Smooth muscle cell (in vitro differentiated cells): ENCODE measurements at regions not wholly inside any gene's neighbourhood (a gene's known extent, or its start where the extent isn't known, plus 50 kb on each side); places are given as distances from the start of the nearest gene placed in this dataset.
A peak's percentile ranks its signal among the peaks of the same experiment; 100 is the strongest.

Source experiments
- DNase-seq: peaks from one replicate; lab custom pipeline; 2025; ENCODE audit not compliant: unreplicated experiment; lab: John Stamatoyannopoulos, UW
- H2AFZ ChIP-seq: fragments of 200-600 bp; sonication (generic); 2 replicates; pipeline ENCODE4 v1.6.0; 2016; ENCODE audit warnings: antibody characterized with exemption, low read depth, mild to moderate bottlenecking
- H3F3A ChIP-seq: fragments of 200-600 bp; sonication (generic); 2 replicates; pipeline ENCODE4 v1.6.0; 2017; ENCODE audit warnings: antibody characterized with exemption, low read depth
- H3K27ac ChIP-seq: fragments of 200-600 bp; sonication (generic); 2 replicates; pipeline ENCODE4 v1.5.1; 2016; ENCODE audit warnings: low read depth, mild to moderate bottlenecking
- H3K27me3 ChIP-seq: fragments of 200-600 bp; sonication (generic); 2 replicates; pipeline ENCODE4 v1.6.1; 2016; ENCODE audit warnings: low read depth, mild to moderate bottlenecking
- H3K36me3 ChIP-seq: fragments of 200-600 bp; sonication (generic); 2 replicates; pipeline ENCODE4 v1.5.1; 2016; ENCODE audit warnings: low read depth
- H3K4me1 ChIP-seq: fragments of 200-600 bp; sonication (generic); 2 replicates; pipeline ENCODE4 v1.5.1; 2016; ENCODE audit warnings: low read depth
- H3K4me2 ChIP-seq: fragments of 200-600 bp; sonication (generic); 2 replicates; pipeline ENCODE4 v1.6.0; 2016; ENCODE audit warnings: mild to moderate bottlenecking
- H3K4me3 ChIP-seq: fragments of 200-600 bp; sonication (generic); 2 replicates; pipeline ENCODE4 v1.5.1; 2016; ENCODE audit warnings: mild to moderate bottlenecking
- H3K79me2 ChIP-seq: fragments of 200-600 bp; sonication (generic); 2 replicates; pipeline ENCODE4 v1.6.0; 2016; ENCODE audit warnings: low read depth, mild to moderate bottlenecking
- H3K9ac ChIP-seq: fragments of 200-600 bp; sonication (generic); 2 replicates; pipeline ENCODE4 v1.6.0; 2016; ENCODE audit warnings: low read depth
- H3K9me3 ChIP-seq: fragments of 200-600 bp; sonication (generic); replicated peaks from 2 replicates; pipeline ENCODE4 v1.5.1; 2016; ENCODE audit warnings: low read depth
- H4K20me1 ChIP-seq: fragments of 200-600 bp; sonication (generic); 2 replicates; pipeline ENCODE4 v1.6.0; 2016; ENCODE audit warnings: low read depth
- WGBS: methylation state at CpG from one replicate; pipeline ENCODE4 v1.1.7; 2016; ENCODE audit warnings: low lambda C conversion rate; 5-methylcytosine and 5-hydroxymethylcytosine counted together
- TF ChIP-seq, protein P1 (sequence below): fragments of 200-600 bp; sonication (generic); IDR thresholded peaks from 2 replicates; pipeline ENCODE4 v1.5.1; 2017; ENCODE audit warnings: borderline replicate concordance, mild to moderate bottlenecking, antibody characterized with exemption; ENCODE audit not compliant: insufficient read depth, poor library complexity, severe bottlenecking

DNA sequence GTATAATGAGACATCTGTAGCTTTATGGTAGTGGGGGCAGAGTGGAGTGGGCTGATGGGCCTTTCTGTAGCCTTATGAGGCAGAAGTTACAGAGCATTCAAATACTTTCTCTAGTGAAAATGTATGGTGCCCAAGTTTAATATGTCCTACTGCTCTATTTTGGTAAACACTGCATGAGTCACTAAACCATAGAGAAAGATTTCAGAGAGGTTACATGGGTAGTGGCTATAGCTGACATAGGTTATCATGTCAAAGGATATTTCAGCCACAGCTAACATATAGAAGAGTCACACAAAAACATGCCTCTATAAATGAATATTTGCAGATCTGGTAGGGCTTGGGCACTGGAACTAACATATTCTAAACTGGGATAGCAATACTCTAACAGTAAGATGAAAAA lies 212.4 kb upstream of the USP25 start:
- Histone ChIP-seq H3K36me3 (no peaks in the 10 kb centered on the region), H3K9me3 (no peaks in the 10 kb centered on the region), H3K79me2 (no peaks in the 10 kb centered on the region), H3K9ac (no peak overlapping the region), H3K27me3 (no peaks in the 10 kb centered on the region), H3F3A (no peaks in the 10 kb centered on the region), H3K4me2 (no peak overlapping the region), H4K20me1 (no peaks in the 10 kb centered on the region), H2AFZ (no peak overlapping the region), H3K4me1 (no peaks in the 10 kb centered on the region), H3K27ac (no peak overlapping the region), H3K4me3 (no peak overlapping the region)
- DNase-seq = no peak
- TF ChIP-seq, protein P1, sequence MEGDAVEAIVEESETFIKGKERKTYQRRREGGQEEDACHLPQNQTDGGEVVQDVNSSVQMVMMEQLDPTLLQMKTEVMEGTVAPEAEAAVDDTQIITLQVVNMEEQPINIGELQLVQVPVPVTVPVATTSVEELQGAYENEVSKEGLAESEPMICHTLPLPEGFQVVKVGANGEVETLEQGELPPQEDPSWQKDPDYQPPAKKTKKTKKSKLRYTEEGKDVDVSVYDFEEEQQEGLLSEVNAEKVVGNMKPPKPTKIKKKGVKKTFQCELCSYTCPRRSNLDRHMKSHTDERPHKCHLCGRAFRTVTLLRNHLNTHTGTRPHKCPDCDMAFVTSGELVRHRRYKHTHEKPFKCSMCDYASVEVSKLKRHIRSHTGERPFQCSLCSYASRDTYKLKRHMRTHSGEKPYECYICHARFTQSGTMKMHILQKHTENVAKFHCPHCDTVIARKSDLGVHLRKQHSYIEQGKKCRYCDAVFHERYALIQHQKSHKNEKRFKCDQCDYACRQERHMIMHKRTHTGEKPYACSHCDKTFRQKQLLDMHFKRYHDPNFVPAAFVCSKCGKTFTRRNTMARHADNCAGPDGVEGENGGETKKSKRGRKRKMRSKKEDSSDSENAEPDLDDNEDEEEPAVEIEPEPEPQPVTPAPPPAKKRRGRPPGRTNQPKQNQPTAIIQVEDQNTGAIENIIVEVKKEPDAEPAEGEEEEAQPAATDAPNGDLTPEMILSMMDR = no peak

DNA sequence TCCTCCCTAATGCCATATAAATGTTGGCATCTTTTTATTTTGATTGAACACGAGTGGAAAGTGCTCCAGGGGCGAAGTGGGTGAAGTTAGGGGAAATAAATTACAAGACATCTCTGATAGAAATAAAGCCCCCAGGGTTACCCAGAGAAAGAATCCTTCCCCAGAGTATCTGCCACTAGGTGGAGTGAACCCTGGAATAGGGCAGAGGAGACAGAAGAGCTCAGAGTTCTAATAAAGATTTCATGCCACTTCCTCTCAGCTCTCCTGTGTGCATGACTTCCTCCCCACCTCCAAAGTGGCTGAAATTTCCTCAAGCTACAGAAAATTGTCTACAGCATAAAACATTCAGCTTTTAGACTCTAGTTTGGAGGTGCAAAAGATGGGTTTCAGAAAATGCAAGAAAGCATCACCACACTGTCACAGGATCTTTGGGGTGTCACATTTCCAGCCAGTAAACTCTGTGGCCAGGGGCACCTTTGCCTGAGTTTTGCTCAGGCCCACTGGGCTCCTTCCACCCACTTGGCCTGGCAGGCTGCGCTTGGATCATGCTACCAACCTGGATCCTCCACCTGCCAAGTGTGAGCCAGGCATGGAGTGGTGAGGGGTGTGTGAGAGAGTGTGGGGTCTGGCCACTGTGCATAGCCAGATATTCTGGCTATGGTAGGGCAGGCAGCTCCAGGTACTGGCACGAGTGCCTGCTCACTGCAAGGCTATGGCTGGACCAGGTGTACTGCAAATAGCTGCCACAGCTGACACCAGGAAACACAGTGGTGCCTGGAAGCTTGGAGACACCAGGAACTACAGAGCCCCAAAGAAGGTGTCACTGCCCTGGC lies 208.8 kb upstream of the USP25 start:
- no peak overlapping the region for H3K27ac ChIP-seq
- H2AFZ ChIP-seq = no peak overlapping the region
- no peaks in the 10 kb centered on the region for H3K9me3 ChIP-seq
- H3F3A ChIP-seq = no peaks in the 10 kb centered on the region
- TF ChIP-seq, protein P1 = peak; percentile 11
- H3K4me2 ChIP-seq = no peak overlapping the region
- H3K36me3 ChIP-seq = no peaks in the 10 kb centered on the region
- no peak overlapping the region for H3K9ac ChIP-seq
- no peaks in the 10 kb centered on the region for H3K4me1 ChIP-seq
- H3K27me3 ChIP-seq = no peaks in the 10 kb centered on the region
- H3K4me3 ChIP-seq = no peak overlapping the region
- DNase-seq = no peak
- 66% methylated on average over 4 of the region's 4 CpGs for WGBS
- no peaks in the 10 kb centered on the region for H3K79me2 ChIP-seq
- no peaks in the 10 kb centered on the region for H4K20me1 ChIP-seq

DNA sequence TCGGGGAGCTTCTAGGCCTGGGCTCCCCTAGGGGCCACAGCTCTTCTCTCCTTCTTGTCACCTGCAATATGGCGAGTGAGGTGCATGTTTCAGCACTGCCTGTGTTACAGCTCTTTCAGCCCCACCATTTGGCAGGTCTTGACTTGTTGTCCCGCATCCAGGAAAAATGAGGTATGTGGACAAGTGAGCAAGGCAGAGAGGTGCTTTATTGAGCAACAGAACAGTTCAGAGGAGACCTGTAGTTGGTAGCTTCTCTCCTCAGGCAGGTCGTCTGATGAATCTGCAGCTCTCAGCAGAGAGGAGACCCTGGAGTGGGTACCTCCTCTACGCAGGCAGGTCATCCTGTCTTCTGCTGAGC lies 208.2 kb upstream of the USP25 start:
- 85% methylated on average over 5 of the region's 5 CpGs for WGBS
- no peak overlapping the region for H2AFZ ChIP-seq
- TF ChIP-seq, protein P1 = no peak

DNA sequence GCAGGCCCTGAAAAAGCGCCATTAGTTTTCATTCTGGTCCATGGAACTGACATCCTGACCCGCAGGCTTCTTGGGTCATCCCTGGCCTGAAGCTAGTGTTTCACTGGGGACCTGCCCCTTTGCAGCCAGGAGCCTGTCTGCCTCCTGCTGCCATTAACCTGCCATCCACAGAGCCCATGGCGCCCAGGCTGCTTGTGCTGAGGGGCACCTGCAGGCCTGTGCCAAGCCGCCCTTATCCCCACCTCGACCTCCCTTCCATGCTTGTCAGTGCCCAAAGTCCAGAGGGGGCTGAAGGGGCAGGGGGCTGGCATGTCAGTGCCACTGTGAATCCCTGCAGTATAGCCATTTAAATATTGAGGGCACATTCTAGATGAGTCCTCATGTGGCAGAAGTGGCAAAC lies 207.6 kb upstream of the USP25 start:
- H3F3A ChIP-seq = no peaks in the 10 kb centered on the region
- no peak overlapping the region for H3K4me2 ChIP-seq
- no peaks in the 10 kb centered on the region for H4K20me1 ChIP-seq
- WGBS = 97% methylated on average over 5 of the region's 5 CpGs
- no peak overlapping the region for H2AFZ ChIP-seq
- no peak for DNase-seq
- no peaks in the 10 kb centered on the region for H3K36me3 ChIP-seq
- no peak overlapping the region for H3K9ac ChIP-seq
- no peak overlapping the region for H3K27ac ChIP-seq
- TF ChIP-seq, protein P1 = no peak
- H3K79me2 ChIP-seq = no peaks in the 10 kb centered on the region
- H3K4me1 ChIP-seq = no peaks in the 10 kb centered on the region
- no peaks in the 10 kb centered on the region for H3K27me3 ChIP-seq
- H3K4me3 ChIP-seq = no peak overlapping the region
- no peaks in the 10 kb centered on the region for H3K9me3 ChIP-seq

More for the DNA sequence above, 208.2 kb upstream of the USP25 start:
- Histone ChIP-seq H3K9me3 (no peaks in the 10 kb centered on the region), H3K4me1 (no peaks in the 10 kb centered on the region), H3K9ac (no peak overlapping the region), H3K4me2 (no peak overlapping the region), H3K27me3 (no peaks in the 10 kb centered on the region), H3F3A (no peaks in the 10 kb centered on the region), H3K4me3 (no peak overlapping the region), H3K79me2 (no peaks in the 10 kb centered on the region), H4K20me1 (no peaks in the 10 kb centered on the region), H3K36me3 (no peaks in the 10 kb centered on the region), H3K27ac (no peak overlapping the region)
- no peak for DNase-seq
